T-helper 1 cell treated with Interleukin-12 subunit alpha and Interleukin-12 subunit beta and Interleukin-4 antibody, amounts not matched to agents 30 μg/mL and 1 μg/mL, for 36 hours (primary cell): ENCODE measurements at regions not wholly inside any gene's neighbourhood (a gene's known extent, or its start where the extent isn't known, plus 50 kb on each side); places are given as distances from the start of the nearest gene placed in this dataset.

Experiments used
- H3K27ac Mint-ChIP-seq: one replicate; pipeline ENCODE4 v1.8.0; 2021; ENCODE audit warnings: mild to moderate bottlenecking, mixed read lengths
- H3K27me3 Mint-ChIP-seq: one replicate; pipeline ENCODE4 v1.8.0; 2021; ENCODE audit warnings: low read depth, mixed read lengths
- H3K36me3 Mint-ChIP-seq: one replicate; pipeline ENCODE4 v1.8.0; 2021; ENCODE audit warnings: low read depth, mixed read lengths
- H3K4me1 Mint-ChIP-seq: one replicate; pipeline ENCODE4 v1.8.0; 2021; ENCODE audit warnings: low read depth, mixed read lengths
- H3K4me3 Mint-ChIP-seq: one replicate; pipeline ENCODE4 v1.8.0; 2021; ENCODE audit warnings: mild to moderate bottlenecking, moderate library complexity, mixed read lengths
- H3K9me3 Mint-ChIP-seq: one replicate; pipeline ENCODE4 v1.8.0; 2021; ENCODE audit warnings: mixed read lengths

GRCh38 chr20:41923624-41924023 is 305.4 kb upstream of the CHD6 start:
- Mint-ChIP-seq H3K36me3 (no peaks in the 10 kb centered on the region), H3K4me1 (no peaks in the 10 kb centered on the region), H3K27me3 (peaks cover 4% of the 10 kb centered on the region), H3K4me3 (no peak overlapping the region), H3K9me3 (no peaks in the 10 kb centered on the region), H3K27ac (no peak overlapping the region)

- Mint-ChIP-seq H3K27ac (no peak overlapping the region), H3K36me3 (no peaks in the 10 kb centered on the region), H3K9me3 (no peaks in the 10 kb centered on the region), H3K4me3 (no peak overlapping the region), H3K27me3 (no peaks in the 10 kb centered on the region), H3K4me1 (no peaks in the 10 kb centered on the region)
Measured at GRCh38 chr20:41913146-41913545, 295.0 kb upstream of the CHD6 start.

- Mint-ChIP-seq H3K4me1 (no peaks in the 10 kb centered on the region), H3K9me3 (no peaks in the 10 kb centered on the region), H3K27ac (no peak overlapping the region), H3K27me3 (no peaks in the 10 kb centered on the region), H3K36me3 (no peaks in the 10 kb centered on the region), H3K4me3 (no peak overlapping the region)
Measured at GRCh38 chr20:41910558-41910957, 292.4 kb upstream of the CHD6 start.

- no peaks in the 10 kb centered on the region for H3K9me3 Mint-ChIP-seq
- no peak overlapping the region for H3K27ac Mint-ChIP-seq
- no peaks in the 10 kb centered on the region for H3K4me1 Mint-ChIP-seq
- H3K36me3 Mint-ChIP-seq, result no peaks in the 10 kb centered on the region
- H3K27me3 Mint-ChIP-seq, result no peaks in the 10 kb centered on the region
- no peak overlapping the region for H3K4me3 Mint-ChIP-seq
Measured at GRCh38 chr20:41905199-41905598, 287.0 kb upstream of the CHD6 start.

GRCh38 chr20:41903586-41903985 is 285.4 kb upstream of the CHD6 start:
- no peaks in the 10 kb centered on the region for H3K4me1 Mint-ChIP-seq
- no peak overlapping the region for H3K4me3 Mint-ChIP-seq
- H3K27me3 Mint-ChIP-seq, result no peaks in the 10 kb centered on the region
- no peak overlapping the region for H3K27ac Mint-ChIP-seq
- H3K9me3 Mint-ChIP-seq, result no peaks in the 10 kb centered on the region
- no peaks in the 10 kb centered on the region for H3K36me3 Mint-ChIP-seq

GRCh38 chr20:41902346-41902745 is 284.2 kb upstream of the CHD6 start:
- Mint-ChIP-seq H3K9me3 (no peaks in the 10 kb centered on the region), H3K27me3 (no peaks in the 10 kb centered on the region), H3K36me3 (no peaks in the 10 kb centered on the region), H3K4me3 (no peak overlapping the region), H3K4me1 (no peaks in the 10 kb centered on the region), H3K27ac (no peak overlapping the region)

- Mint-ChIP-seq H3K36me3 (no peaks in the 10 kb centered on the region), H3K4me3 (no peak overlapping the region), H3K4me1 (no peaks in the 10 kb centered on the region), H3K27me3 (no peaks in the 10 kb centered on the region), H3K9me3 (no peaks in the 10 kb centered on the region), H3K27ac (no peak overlapping the region)
Measured at GRCh38 chr20:41900201-41900691, 282.1 kb upstream of the CHD6 start.

- Mint-ChIP-seq H3K9me3 (no peaks in the 10 kb centered on the region), H3K27me3 (no peaks in the 10 kb centered on the region), H3K27ac (no peak overlapping the region), H3K4me1 (no peaks in the 10 kb centered on the region), H3K4me3 (no peak overlapping the region), H3K36me3 (no peaks in the 10 kb centered on the region)
Measured at GRCh38 chr20:41897708-41898107, 279.5 kb upstream of the CHD6 start.

GRCh38 chr20:41895241-41896032 is 277.3 kb upstream of the CHD6 start:
- H3K4me3 Mint-ChIP-seq, result no peak overlapping the region
- H3K4me1 Mint-ChIP-seq, result no peaks in the 10 kb centered on the region
- no peak overlapping the region for H3K27ac Mint-ChIP-seq
- H3K36me3 Mint-ChIP-seq, result no peaks in the 10 kb centered on the region
- H3K27me3 Mint-ChIP-seq, result no peaks in the 10 kb centered on the region
- H3K9me3 Mint-ChIP-seq, result no peaks in the 10 kb centered on the region

GRCh38 chr20:41894255-41894963 is 276.2 kb upstream of the CHD6 start:
- no peak overlapping the region for H3K27ac Mint-ChIP-seq

GRCh38 chr20:41892031-41892430 is 273.9 kb upstream of the CHD6 start:
- Mint-ChIP-seq H3K36me3 (no peaks in the 10 kb centered on the region), H3K27me3 (no peaks in the 10 kb centered on the region), H3K4me3 (no peak overlapping the region), H3K9me3 (no peaks in the 10 kb centered on the region), H3K27ac (no peak overlapping the region), H3K4me1 (no peaks in the 10 kb centered on the region)

More at GRCh38 chr20:41894255-41894963, 276.2 kb upstream of the CHD6 start:
- Mint-ChIP-seq H3K27me3 (no peaks in the 10 kb centered on the region), H3K36me3 (no peaks in the 10 kb centered on the region), H3K9me3 (no peaks in the 10 kb centered on the region), H3K4me3 (no peak overlapping the region), H3K4me1 (no peaks in the 10 kb centered on the region)

- Mint-ChIP-seq H3K4me1 (no peaks in the 10 kb centered on the region), H3K36me3 (no peaks in the 10 kb centered on the region), H3K4me3 (no peak overlapping the region), H3K9me3 (no peaks in the 10 kb centered on the region), H3K27ac (no peak overlapping the region), H3K27me3 (no peaks in the 10 kb centered on the region)
Measured at GRCh38 chr20:41889844-41890224, 271.7 kb upstream of the CHD6 start.

GRCh38 chr20:41889126-41889843 is 271.1 kb upstream of the CHD6 start:
- H3K27ac Mint-ChIP-seq, result no peak overlapping the region
- H3K4me1 Mint-ChIP-seq, result no peaks in the 10 kb centered on the region
- no peak overlapping the region for H3K4me3 Mint-ChIP-seq
- H3K9me3 Mint-ChIP-seq, result no peaks in the 10 kb centered on the region
- H3K36me3 Mint-ChIP-seq, result no peaks in the 10 kb centered on the region
- no peaks in the 10 kb centered on the region for H3K27me3 Mint-ChIP-seq

GRCh38 chr20:41888434-41888833 is 270.3 kb upstream of the CHD6 start:
- Mint-ChIP-seq H3K4me1 (no peaks in the 10 kb centered on the region), H3K9me3 (no peaks in the 10 kb centered on the region), H3K27me3 (no peaks in the 10 kb centered on the region), H3K4me3 (no peak overlapping the region), H3K36me3 (no peaks in the 10 kb centered on the region), H3K27ac (no peak overlapping the region)

GRCh38 chr20:41887500-41887899 is 269.3 kb upstream of the CHD6 start:
- H3K27ac Mint-ChIP-seq, result no peak overlapping the region
- H3K9me3 Mint-ChIP-seq, result no peaks in the 10 kb centered on the region
- H3K4me1 Mint-ChIP-seq, result no peaks in the 10 kb centered on the region
- H3K27me3 Mint-ChIP-seq, result no peaks in the 10 kb centered on the region
- H3K36me3 Mint-ChIP-seq, result no peaks in the 10 kb centered on the region
- H3K4me3 Mint-ChIP-seq, result no peak overlapping the region
